ENCODE measurements at regions not wholly inside any gene's neighbourhood (a gene's known extent, or its start where the extent isn't known, plus 50 kb on each side); places are given as distances from the start of the nearest gene placed in this dataset.

GRCh38 chr2:48205137-48205798 lies 109.2 kb upstream of the FOXN2 start (continued):
- TF ChIP-seq REST (IDR thresholded peaks at IDR 0.05; ENCODE audit: borderline replicate concordance) (peak; percentile 20; the same call in 1 of the 2 replicates), REST (CRISPR knock-in tag; IDR thresholded peaks at IDR 0.05; ENCODE audit: low read depth) (no peak), CREB3 (tag; conservative IDR thresholded peaks at IDR 0.05; ENCODE audit: low read depth) (0 out of 2 replicates have a peak, but pooled peaks have one; percentile 40), PTRF (tag; IDR thresholded peaks at IDR 0.05) (0 out of 2 replicates have a peak, but pooled peaks have one; percentile 30), CHD7 (IDR thresholded peaks at IDR 0.05; ENCODE audit: low read depth, low read length) (no peak), KAT8 (IDR thresholded peaks at IDR 0.05; ENCODE audit: low read depth) (no peak), TBP (optimal IDR thresholded peaks at IDR 0.05; ENCODE audit: low read depth, low read length) (no peak)

Measured in K562 (cell line).